Dermis microvascular lymphatic vessel endothelial cell (primary cell): ENCODE measurements at regions not wholly inside any gene's neighbourhood (a gene's known extent, or its start where the extent isn't known, plus 50 kb on each side); places are given as distances from the start of the nearest gene placed in this dataset.
"Not testable (repeated sequence)": the region's sequence is repeated elsewhere in the genome, so short reads cannot be mapped to it uniquely, and the experiment has no call there.

Experiments used
- DNase-seq, 2 donors: peaks; one replicate each; pipeline versions ENCODE4 v3.0.0 to v3.0.0-alpha.2; 2010; ENCODE audit warnings: low read depth in 2 of 2

DNA sequence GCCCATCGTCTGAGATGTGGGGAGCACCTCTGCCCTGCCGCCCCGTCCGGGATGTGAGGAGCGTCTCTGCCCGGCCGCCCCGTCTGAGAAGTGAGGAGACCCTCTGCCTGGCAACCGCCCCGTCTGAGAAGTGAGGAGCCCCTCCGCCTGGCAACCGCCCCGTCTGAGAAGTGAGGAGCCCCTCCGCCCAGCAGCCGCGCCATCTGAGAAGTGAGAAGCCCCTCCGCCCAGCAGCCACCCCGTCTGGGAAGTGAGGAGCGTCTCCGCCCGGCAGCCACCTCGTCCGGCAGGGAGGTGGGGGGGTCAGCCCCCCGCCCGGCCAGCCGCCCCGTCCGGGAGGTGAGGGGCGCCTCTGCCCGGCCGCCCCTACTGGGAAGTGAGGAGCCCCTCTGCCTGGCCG, 267.2 kb downstream of the MEF2C start:
- not testable (repeated sequence) for DNase-seq

DNA sequence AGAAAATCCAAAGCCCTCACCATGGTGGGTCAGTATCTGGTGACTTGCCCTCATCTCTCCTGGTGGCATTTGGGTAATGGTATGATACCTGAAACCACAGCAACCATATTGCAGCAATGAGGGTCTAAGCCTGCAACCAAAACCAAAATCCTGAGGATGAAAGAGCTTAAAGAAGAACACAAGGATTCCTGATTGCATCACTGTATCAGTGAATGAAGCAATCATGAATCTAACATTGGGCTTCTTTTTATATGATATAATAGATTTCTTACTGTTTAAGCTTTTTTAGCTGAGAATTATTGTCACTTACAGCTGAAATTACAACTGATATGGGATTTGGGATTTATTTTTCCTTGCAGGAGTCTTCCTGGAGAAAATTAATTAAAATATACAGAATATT, 269.9 kb downstream of the MEF2C start:
- no peak for DNase-seq

DNA sequence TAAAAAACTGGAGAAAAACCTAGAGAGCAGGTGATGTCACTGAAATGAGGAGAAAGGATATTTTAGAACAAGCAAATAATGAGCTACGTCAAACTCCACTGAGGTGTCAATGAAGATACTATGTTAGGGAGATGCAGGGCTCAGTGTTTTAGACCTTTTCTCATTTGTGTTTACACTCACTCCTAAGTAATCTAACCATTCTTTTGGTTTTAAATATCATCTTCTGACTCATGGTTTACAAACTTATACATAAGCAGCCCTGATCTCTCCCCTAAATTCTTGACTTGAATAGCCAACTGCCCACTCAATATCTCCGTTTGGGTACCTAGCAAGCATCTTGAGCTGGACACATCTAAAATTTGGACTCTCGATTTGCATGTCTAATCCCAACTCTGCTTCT, 272.4 kb downstream of the MEF2C start:
- DNase-seq: no peak

DNA sequence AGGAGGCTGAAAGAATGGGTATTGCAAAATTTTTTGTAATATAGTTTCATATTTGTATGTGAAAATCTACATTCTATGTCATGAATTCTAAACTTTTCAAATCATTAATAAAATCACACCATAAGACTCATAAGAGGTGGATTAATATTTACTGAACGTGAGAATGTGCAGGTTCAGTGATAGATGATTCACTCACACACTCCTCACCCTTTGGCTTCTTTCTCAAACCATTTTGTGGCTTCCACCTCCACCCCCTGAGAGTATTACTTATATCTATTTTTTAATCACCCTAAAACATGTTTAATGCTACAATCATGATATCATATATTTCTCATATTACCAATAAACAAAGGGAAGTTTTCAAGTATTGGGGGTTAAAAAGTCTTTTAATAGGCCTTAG, 275.5 kb downstream of the MEF2C start:
- no peak for DNase-seq

DNA sequence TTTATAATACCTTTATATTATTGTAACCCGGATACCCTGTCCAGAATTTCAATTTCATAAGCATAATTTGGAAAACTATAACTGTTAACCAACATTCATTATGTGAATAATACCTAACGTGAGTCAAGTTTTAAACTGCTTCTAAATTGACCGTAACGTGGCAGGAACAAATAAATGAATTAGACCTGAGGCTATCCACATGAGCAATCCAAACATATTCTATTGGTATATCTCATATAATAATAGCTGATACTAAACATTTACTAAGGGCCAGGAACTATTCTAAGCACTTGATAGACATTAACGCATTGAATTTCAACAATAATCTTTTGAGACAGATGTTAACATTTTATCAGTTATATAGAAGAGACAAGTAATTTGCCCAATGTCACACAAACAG, 276.4 kb downstream of the MEF2C start:
- DNase-seq: no peak

DNA sequence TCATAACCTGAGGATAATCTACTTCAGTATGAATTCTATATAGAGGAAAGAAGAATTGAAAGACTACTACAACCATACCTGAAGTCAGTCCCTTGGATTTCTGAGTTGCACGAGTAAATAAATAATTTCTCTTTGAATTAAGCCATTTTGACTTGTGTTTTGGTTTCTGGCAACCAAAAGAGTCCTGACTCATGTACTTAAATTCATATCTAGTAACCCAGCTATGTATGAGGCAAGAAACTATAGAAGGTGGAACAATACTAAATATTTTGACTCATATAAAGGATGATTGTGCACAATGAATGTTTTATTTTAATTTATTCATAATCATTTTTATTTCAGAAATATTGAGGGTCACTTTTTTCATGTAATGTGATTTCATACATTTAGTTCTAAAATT, 276.8 kb downstream of the MEF2C start:
- no peak for DNase-seq

DNA sequence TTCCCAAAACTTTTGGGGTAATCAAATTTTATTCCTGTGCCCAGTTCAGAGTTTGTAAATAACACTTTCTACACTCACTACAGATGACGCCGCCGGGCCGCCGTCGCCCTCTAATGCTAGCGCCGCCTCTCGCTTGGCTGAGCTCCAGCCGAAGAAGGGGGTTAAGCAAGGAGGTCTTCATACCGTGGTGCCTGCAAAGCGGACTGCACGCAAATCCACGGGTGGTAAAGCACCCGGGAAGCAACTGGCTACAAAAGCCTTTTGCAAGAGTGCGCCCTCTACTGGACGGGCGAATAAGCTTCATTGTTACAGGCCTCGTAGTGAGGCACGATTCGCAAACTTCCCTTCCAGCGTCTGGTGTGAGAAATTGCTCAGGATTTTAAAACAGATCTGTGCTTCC, 280.4 kb downstream of the MEF2C start:
- DNase-seq: no peak

DNA sequence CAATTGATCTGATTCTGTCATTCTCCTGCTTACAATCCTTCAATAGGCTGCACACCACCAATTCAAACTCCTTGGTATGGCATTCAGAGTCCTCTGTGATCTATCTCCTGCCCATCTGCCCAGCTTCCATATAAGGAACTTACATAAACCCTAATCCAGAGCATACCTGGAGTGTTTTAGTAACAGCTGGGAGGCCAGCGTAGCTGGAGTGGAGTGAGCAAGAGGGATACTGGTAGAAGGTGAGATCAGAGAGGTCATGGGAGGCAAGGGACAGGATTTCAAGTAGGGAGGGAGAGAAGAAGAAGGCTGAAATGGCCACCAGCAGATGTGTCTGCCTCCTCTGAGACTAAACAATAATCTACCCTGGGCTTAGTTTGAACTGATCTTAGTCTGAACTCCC, 288.5 kb downstream of the MEF2C start:
- DNase-seq: no peak

DNA sequence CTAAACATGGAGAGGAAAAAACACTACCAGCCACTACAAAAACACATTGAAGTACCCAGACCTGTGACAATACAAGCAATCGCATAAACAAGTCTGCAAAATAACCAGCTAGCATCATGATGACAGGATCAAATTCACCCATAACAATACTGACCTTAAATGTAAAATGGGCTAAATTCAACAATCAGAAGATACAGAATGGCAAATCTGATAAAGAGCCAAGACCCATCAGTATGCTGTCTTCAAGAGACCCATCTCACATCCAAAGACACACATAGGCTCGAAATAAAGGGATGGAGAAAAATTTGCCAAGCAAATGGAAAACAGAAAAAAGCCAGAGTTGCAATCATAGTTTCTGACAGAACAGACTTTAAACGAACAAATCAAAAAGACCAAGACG, 294.4 kb downstream of the MEF2C start:
- no peak for DNase-seq

DNA sequence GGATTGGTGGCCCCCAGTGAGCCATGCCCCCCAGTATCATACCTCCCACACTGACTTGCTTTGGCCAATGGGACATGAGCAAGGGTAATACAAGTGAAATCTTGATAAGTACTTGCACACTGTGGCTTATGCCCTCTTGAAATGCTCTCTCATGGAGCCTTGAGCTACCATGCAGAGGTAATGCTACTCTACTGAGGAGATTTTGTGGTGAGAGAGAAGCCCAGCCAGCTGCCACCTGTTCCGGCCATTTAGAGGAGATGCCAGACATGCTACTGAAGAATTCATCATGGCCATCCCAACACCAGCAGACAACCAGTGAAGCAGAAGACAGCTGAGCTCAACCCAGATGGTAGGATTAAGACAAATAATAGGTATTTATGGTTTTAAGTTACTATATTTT, 299.5 kb downstream of the MEF2C start:
- DNase-seq: no peak

DNA sequence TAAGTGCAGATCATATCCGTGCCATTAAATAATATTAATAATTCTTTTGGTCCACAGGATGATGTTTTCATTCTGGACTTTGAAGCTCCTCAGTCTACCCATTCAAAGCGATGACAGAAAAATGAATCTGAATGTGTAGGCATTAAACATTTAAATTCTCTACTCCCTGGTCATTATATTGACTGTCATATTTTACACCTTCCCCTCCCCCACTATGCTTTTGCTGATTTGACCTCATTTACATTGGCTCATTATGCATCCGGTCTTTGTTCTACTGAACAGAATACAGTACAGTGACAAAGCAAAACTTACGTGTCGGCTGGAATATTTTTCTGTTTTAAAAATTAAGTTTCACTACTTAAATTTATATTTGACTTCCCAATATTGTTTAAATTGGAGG, 289.7 kb upstream of the TMEM161B start:
- DNase-seq: peak; percentile 38 to 40

DNA sequence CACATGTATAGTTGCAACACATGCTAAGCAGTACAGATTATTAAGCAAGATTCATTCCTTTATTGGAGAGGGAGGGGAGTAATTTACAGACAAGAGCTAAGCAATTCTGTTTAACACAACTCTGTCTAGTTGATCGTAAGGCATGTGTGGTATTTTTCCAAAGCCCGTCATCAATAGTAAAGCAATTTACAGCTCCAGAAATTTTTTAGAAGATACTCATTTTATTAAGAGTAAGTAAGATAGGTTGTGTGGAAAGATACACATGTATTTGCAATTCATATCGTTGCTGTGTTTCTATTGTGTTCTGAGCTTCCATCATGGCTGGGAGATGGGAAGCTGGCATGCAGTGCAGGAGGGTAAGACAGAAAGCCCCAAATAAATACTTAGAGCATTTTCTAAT, 289.2 kb upstream of the TMEM161B start:
- DNase-seq: no peak

DNA sequence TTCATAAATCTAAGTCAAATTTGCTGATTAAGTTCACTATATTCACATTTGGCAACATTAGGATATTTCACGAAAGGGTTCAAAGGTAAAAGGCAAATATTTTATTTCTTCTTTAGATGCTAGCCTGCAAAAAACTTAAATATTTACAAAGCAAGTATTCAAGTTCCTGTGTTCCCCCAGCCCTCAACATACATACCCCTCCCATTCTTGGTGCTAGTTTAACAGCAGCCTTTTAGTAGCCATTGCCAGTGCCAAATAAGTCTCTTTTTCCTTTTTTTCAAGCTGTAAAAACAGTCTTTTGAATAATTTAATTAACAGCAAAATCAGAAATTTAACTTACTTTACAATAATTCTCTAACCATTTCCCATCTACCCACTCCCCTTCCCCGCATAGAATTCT, 288.5 kb upstream of the TMEM161B start:
- DNase-seq: no peak

DNA sequence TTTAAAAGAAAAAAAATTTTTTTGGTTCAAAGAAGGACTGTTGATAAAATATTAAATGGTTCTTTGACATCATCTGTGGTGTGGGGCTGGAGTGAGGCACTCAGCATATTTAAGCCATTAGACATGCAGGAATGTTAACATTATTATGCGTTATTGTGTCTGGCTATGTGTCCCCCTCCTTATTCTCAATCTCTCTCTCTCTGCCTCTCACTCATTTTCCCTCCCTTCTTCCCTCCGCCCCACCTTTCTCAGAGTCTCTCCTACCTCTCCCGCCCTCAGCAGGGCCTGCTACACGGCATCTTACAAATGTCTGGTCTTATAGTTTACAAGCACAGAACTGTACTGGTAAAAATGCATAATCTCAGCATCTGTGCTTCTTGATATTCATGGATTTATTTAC, 287.8 kb upstream of the TMEM161B start:
- no peak for DNase-seq

DNA sequence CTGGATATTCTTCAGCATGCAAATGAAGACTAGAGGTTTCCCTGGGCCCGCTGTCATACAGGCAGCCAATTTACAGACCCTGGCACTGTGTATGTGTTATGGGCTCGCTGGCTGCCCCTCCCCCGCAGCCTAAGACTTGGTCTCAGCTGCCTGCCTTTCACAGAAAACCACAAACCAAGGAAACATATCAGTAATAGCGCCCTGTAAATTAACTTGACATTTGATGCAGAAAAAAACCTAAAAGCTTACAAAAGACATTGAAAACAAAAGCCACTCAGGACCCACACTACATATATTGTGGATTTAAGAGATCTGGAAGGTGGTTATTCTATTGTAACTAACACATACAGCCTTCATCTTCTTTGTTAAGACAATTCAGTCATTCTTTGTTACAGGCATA, 287.0 kb upstream of the TMEM161B start:
- DNase-seq: no peak

DNA sequence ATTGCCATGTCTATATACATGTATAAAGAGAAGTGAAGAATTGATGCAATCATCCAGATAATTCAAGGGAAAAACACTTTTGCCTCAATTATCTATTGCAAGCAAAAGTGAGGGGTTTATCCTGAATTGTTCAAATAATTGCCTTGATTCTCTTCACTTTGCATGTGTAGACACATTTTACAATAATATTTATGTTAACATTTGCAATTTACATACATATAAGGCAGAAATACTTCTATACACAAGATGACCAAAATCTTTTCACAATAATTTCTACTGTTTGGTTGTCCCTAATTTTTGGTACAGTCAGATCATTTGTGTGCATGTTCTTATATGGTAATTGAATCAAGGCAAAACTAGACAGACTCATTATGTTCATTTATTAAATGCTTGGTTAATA, 285.3 kb upstream of the TMEM161B start:
- no peak for DNase-seq

DNA sequence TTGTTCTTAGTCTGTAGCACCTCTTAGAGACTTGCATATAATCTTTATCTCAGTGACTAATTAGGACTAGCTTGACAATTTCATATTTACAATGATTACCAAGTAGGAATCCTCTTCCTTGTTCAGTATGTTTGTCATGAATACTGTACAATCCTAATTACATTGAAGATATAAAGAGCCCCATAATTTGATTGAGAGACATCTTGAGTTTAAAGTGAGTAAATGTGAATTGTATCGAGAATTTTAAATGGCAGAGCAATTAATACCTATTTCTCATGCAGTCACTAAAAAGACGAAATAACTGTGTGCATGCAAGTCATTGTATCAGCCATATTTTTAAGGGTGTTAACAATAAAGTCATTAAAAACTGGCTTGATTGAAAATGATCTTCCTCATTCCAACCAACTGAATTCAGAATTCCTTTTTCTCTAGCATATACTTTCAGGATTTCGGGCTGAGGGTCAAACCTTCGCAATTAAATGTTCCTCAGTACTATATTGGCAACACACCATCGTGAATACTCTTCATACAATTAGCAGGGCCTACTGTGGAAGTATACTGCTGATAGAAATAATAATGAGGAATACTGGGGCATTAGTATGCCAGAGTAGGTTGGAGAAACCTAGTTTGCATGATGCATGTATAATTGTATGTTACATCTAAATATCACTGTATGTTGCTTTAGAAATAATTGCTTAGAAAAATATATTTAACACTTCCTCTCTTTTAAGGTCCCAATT, 284.7 kb upstream of the TMEM161B start:
- no peak for DNase-seq

DNA sequence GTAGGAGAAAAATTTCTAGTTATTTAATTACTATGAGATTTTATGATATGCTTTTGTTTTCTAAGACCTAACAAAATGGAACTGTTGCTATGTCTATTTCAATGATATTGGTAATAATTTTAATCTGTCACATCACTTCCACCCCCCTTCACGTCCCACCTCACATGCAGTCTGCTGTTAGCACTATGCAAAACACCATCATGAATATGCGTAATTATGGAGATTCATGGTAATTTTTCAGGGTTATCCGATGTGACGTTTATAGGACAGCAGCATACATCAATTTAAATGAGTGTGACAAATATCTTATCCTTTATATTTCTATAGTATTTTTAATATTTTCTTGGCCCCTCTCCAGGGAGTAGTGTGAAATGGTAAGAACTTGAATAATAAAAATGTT, 283.8 kb upstream of the TMEM161B start:
- no peak for DNase-seq

DNA sequence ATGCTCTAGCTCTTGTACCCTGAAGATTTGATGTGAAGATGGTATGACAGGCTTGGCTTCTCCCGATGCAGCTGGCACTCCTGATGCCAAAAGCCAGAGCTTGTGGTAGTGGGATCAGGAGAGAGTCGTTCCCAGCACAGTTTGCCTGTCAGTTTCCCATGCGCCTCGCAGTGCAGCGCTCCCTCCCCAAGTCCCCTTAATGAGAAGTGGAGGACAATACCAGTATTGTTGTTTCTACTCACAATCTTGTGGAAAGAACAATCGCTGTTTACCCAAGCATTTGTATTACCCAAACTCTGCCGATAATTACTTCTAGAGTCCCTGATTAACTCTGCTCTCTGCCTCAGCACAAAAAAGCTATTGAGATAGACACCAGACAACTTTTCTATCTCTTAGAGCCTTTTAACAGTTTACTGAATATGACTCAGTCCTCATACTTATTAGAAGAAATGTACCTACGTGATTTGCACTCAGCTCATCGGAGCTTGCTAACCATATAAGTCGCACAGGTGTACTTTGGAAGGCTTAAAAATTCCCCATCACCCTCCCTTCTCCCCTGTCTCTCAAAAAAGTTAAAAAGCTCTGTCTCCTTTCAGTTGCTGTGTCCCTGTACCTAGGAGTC, 283.2 kb upstream of the TMEM161B start:
- no peak for DNase-seq

DNA sequence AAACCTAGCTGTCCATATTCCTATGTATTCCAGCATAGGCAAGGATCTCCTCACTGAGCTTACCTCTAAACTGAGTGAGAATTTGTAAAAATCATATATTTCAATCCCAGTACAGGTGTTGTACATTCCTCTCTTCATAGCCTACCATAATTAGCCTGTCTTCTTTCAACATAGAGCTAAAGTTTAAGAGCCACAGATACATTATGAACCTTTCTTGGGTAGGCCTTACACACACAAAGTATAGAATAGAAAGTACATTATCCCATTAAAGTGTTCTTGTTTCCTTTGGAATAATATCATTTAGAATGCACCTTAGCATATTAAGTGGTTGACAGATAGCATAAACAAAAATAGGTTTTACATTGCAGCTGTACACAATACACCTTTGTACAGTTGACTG, 282.1 kb upstream of the TMEM161B start:
- DNase-seq: no peak

DNA sequence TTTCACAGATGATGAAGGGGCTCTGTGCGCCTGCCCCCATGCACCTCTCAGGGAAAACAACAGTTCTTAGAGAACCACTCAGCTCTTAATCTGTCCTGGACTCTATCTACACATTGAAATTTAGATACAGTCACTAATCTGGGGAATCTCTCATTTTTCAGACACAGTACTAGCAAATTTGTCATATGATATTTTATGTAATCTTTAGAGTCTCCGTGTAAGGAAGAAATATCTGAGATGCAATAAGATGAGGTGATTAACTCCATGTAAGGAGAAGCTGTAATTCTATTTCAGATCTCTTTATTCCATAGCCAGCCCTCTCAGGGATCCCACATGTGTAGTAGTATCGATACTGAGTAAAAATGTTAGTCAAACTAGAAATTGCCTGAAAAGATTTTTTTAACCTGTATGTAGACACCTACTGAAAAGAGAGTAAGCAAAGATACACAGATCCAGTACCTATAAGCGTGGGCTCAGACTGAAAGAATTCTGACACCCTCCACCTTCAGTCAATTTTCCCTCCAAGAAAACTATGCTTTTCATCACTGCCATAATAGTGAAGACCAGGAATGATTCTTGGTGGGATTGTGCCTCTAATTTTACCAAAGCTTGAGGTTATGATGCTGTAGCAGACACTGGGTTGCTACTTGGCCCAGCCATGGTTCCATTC, 279.6 kb upstream of the TMEM161B start:
- no peak for DNase-seq

DNA sequence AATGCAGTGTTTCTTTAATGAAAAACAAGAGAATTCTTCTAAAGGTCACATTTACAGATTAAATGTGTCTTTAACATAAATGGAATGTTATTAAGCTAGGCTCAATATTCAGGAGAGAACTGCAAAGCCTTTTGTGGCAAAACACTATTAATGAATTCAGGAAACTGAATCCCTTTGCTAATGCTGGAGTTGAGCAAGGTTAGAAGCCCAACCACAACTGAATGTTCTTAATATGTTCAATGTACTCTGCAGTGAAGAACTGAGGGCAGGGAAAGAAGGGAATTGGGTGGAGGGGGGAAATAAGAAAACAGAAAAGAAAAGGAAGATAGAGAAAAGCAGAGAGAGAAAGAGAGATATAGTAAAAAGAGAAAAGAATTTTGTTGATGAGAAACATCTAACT, 276.7 kb upstream of the TMEM161B start:
- DNase-seq: no peak

DNA sequence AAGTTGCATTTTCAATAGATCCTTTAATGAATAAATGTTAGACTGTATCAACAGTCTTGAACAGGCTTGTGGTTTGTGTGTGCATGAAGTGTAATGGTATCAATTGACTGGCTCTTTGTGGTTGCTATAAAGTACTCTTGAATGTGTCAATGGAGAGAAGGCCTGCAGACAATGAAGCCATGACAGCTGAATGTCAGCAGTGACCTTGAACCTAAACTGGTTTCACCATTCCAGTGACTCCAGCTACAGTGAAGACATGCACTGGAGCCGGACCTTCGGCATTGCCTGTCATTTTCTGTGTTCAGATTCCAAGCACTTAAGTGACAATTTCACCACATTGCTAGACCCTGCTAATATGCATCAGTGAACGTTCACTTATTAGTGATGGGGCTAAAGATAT, 276.0 kb upstream of the TMEM161B start:
- DNase-seq: no peak
